Dermis microvascular lymphatic vessel endothelial cell (primary cell): ENCODE measurements at regions not wholly inside any gene's neighbourhood (a gene's known extent, or its start where the extent isn't known, plus 50 kb on each side); places are given as distances from the start of the nearest gene placed in this dataset.
"Not testable (repeated sequence)": the region's sequence is repeated elsewhere in the genome, so short reads cannot be mapped to it uniquely, and the experiment has no call there.

Experiments used
- DNase-seq, 2 donors: peaks; one replicate each; pipeline versions ENCODE4 v3.0.0 to v3.0.0-alpha.2; 2010; ENCODE audit warnings: low read depth in 2 of 2

DNA sequence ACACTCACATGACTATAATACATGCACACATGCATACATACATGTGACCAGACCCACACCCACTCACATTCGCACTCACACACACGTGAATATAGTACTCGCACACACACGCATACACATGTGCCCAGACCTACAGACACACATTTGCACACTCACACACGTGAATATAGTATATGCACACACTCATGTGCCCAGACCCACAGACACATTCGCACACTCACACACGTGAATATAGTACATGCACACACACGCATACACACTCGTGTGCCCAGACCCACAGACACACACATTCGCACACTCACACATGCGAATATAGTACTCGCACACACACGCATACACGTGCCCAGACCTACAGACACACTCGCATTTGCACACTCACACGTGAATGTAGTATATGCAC is 186.9 kb downstream of the NPIPB11 start:
- not testable (repeated sequence) for DNase-seq

DNA sequence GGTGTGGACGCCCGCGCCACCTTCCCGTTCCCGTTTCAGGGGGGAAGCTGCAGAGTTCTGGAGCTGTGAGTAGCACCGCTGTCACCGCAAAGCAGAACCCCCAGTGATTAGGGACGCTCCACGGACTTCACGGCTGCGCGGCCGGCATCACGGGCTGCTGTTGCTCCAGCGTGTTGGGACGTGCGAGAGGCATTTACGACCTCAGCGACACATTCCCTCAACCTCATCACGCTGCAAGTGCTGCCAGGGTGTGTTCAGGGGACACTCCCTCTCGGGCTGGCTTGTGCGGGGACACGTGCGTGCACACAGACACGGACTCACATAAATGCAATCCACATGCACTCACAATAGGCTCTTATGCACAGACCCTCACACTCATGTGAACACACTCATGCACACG is 187.9 kb downstream of the NPIPB11 start:
- not testable (repeated sequence) for DNase-seq

GRCh38 chr16:29218171-29218570 is 188.3 kb downstream of the NPIPB11 start:
- not testable (repeated sequence) for DNase-seq

DNA sequence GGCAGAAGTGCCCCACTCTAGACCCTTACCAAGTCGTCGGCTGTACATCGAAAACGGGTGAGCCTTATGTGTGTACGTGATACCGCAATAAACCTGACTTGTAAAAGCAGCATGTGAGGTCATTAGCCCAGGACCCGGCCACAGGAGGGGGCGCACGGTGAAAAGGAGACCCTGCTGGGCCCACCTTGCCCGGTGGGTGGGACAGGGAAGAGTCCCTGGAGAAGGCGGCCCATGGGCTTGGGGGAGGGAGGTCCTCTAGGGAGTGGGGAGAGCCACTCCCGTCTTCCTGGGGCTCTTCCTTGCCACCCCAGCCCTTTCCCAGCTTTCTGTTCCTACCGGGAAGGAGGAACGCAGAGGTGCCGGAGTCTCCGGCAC is 188.8 kb downstream of the NPIPB11 start:
- not testable (repeated sequence) for DNase-seq

GRCh38 chr16:29217104-29217751 is 189.3 kb downstream of the NPIPB11 start:
- DNase-seq = not testable (repeated sequence)

- not testable (repeated sequence) for DNase-seq
These were observed 192.7 kb downstream of the NPIPB11 start for GRCh38 chr16:29213770-29214169.

- not testable (repeated sequence) for DNase-seq
These were observed 193.3 kb downstream of the NPIPB11 start for GRCh38 chr16:29213251-29213650.

- not testable (repeated sequence) for DNase-seq
These were observed 194.2 kb downstream of the NPIPB11 start for GRCh38 chr16:29212084-29213027.

DNA sequence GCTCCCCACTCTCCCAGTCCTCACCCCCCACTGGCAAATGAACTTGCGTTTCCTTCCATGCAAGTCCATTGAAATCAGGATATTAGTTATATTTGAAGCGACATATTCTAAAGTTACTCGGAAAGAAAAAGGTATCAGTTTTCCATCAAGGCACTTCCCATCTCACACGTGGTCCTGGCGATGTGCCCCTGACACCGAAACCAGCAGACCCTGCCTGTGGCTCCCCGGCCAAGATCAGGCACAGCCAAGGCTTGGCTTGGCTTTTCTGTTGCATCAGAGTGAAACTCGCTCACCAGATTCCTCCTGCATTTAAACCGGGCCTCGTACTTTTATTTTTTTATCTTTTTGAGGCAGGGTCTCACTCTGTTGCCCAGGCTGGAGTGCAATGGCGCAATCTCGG is 195.1 kb downstream of the NPIPB11 start:
- not testable (repeated sequence) for DNase-seq

- not testable (repeated sequence) for DNase-seq
These were observed 196.0 kb downstream of the NPIPB11 start for GRCh38 chr16:29210299-29211150.

DNA sequence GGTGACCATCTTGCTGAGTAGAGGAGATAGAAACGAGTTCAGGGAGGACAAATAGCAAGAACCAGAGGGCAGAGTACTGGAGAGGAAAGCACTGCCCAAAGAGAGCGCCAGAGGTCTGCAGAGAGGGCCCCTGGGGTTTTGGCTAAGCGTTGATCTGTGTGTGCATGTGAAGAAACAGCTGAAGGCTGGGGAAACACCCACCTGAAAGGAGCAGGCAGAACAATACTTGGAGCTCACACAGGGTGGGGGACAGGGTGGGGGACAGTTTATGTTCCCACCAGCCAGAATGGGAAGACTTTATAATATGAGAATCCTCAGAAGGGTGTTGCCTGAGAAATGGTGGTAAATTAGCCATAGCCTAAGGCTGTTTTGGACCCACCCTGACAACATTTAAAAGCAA is 200.4 kb downstream of the NPIPB11 start:
- DNase-seq = not testable (repeated sequence)

DNA sequence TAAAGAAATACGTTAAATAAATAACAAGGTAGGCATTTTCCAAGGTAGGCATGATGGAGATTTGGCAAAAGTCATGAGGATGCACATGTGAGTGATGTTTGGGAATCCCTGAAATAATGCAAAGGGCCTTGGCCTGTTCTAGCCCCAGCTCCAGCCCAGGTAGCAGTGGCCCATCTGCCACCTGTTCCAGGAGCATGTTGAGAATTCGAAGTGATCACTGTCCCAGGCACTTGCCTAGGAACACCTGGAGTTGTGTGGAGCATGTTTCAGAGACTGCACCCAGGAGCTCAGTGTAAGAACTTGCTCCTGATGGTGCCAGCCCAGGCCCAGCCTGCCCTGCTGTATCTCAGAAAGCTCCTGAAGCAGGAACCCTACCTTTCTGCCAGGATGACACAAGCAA is 201.4 kb downstream of the NPIPB11 start:
- DNase-seq = not testable (repeated sequence)

GRCh38 chr16:29204806-29205135 is 201.7 kb downstream of the NPIPB11 start:
- DNase-seq = no peak

DNA sequence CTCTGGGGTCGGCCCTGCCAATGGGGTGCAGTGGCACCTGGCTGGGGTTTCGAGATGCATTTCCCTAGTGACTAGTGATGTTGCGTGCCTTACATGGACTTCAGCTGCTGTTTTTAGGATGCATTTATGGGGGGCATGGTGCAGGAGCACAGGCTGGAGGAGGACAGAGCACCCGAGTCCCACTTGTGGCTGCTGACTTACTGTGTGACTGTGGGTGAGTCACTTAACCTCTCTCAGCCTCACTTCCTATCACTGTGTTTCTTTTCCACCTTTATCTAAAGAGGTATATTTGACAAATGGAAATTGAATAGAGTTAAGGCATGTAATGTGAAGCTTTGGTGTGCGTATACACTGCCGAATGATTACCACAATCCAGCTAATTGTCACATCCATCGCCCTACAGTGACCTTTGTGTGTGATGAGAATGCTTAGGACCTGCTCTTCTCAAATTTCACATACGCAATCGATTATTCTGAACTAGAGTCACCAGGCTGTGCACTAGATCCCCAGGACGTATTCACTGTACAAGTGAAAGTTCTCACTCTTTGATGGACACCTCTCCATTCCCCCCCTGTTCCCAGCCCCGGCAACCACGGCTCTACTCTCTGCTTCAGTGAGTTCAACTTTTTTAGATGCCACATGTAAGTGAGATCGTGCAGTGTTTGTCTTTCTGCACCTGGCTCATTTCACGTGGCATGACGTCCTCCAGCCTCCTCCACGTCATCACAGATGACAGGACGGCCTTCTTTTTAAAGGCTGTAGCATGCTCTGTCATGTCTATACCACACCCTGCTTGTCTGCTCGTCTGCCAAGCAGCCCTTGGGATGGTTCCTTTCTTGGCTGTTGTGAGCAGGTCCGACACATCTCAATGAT is 202.3 kb downstream of the NPIPB11 start:
- DNase-seq = not testable (repeated sequence)

DNA sequence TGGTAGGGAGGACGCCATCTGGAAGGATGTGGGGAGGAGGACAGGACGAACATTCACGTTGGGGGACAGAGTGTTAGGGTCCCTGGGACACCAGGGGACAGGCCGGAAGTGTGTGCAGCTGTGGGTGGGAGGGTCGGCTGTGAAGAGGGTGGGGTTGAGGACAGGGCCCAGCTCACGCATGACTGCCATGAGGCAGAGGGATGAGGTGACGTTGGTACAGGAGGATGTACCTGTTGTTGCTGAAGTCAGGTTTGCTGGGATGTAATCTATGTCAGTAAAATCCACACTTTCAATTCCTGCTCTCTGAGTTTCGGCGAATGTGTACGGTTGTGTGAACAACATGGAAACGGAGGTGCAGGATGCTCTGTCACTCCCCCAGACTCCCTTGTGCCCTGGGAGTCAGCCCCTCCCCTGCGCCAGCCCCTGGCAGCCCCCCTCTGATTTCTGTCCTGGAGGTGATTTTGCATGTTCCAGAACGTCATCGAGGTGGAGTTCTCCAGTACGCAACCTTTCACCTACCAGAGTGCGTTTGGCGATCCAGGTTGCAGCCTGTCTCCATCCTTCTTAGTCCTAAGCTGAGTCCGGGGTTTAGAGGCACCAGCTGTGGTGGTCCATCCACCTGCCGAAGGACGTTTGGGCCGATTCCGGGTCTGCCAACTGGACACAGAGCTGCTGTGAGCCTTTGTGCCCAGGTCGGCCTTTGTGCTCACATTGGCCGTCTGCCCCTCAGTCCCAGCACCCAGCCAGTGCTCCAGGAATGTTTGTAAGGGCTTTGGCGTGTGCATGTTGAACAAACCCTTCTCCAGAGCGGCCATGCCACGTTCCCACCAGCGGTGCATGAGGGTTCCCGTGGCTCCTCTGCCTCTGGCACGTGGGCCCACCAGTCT is 203.2 kb downstream of the NPIPB11 start:
- not testable (repeated sequence) for DNase-seq

GRCh38 chr16:29202642-29203041 is 203.9 kb downstream of the NPIPB11 start:
- DNase-seq = not testable (repeated sequence)

GRCh38 chr16:29202025-29202632 is 204.4 kb downstream of the NPIPB11 start:
- not testable (repeated sequence) for DNase-seq

DNA sequence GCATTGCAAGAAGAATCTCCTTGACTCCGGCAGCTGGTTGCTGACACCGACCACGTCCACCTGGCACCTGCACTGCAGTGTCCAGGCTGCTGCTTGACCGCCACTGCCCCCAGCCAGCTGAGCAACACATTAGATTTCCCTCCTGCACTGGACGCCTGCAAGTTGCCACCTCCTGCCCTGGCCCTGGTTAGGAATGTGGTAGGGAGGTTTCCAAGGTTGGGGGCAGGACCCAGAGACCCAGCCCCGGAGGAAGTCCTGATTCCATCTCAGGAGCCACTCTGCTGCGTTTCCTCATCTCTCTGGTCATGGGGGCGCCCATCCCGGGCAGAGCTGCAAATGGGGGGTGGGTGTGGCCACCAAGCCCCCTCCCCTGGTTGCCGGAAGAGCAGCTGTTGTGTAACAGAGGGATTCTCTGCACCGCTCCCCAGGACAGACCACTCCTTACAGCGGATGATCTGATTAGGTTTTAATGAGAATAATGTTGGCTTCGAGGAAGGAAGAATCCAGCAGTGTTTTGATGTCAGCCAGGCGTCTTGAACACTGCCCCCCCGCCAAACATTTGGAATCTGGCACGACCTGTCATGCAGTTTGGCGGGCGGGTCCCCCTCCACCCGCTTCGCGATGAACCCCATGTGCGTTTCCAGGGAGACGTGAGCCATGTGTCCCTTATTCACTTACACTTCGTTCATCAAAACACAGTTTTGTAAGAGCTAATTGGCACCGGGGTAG is 205.1 kb downstream of the NPIPB11 start:
- DNase-seq = not testable (repeated sequence)

DNA sequence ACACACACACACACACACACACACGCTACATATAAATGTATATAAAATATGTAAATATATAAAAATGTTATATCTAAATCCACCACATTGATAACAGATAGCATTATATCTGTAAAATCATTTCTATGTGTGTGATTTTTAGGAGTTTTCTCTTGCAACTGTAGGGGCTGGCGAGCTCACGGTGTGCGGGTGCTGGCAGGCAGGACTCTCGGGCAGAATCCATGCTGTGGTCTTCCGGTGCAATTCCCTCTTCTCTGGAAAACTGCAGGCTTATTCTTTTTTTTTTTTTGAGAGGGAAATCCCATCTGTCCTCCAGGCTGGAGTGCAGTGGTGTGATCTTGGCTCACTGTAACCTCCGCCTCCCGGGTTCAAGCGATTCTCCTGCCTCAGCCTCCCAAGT is 205.8 kb downstream of the NPIPB11 start:
- peak in 1 of 2 donors; percentile 13 for DNase-seq
